HG02840 (cell line): ENCODE measurements at regions not wholly inside any gene's neighbourhood (a gene's known extent, or its start where the extent isn't known, plus 50 kb on each side); places are given as distances from the start of the nearest gene placed in this dataset.

Experiments used
- ATAC-seq: cut with Tn5 transposase; IDR thresholded peaks from one replicate; pipeline ENCODE4 v1.9.1; 2021; ENCODE audit warnings: mild to moderate bottlenecking, moderate library complexity, moderate number of reproducible peaks; ENCODE audit not compliant: unreplicated experiment, low FRiP score

DNA sequence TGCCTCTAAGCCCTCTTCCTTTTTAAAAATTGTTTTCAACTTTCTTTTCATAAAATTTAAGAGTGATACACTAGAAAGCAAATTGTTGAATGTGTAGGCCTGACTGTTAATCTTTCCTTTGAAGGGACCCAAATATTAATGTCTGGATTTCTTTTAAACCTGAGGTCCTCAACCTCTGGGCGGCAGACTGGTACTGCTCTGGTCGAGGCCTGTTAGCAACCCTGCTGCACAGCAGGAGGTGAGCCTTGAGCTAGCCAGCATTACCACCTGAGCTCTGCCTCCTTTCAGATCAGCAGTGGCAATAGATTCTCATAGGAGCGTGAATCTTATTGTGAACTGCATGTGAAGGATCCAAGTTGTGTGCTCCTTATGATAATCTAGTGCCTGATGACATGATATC lies 191.2 kb downstream of the MANEA start:
- ATAC-seq = no peak

DNA sequence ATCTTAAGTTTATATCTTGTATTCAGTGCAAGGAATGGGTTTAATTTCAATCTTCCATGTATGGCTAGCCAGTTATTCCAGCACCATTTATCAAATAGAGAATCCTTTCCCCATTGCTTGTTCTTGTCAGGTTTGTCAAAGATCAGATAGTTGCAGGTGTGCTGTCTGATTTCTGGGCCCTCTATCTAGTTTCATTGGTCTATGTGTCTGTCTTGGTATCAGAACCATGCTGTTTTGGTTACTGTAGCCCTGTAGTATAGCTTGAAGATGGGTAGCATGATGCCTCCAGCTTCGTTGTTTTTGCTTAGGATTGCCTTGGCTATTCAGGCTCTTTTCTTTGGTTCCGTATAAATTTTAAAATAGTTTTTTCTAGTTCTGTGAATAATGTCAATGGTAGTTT lies 200.0 kb downstream of the MANEA start:
- ATAC-seq = no peak

DNA sequence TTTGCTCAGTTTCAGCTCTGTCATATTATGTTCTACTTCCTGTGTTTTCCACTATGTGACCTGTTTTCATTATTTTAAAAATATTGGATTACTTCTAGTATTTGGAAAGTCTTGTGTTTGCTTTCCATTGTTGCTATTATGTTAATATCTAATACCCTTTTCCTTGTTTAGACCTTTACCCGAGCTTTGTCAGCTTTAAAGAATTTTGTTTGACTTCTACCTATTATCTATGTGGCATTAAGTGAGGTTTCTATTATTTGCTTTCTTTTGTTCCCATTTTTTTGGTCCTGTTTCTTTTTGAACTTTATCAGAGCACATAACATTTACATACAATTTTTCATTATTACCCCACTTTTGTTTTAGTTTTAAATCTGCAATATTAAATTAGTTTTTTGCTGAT lies 202.7 kb downstream of the MANEA start:
- no peak for ATAC-seq

DNA sequence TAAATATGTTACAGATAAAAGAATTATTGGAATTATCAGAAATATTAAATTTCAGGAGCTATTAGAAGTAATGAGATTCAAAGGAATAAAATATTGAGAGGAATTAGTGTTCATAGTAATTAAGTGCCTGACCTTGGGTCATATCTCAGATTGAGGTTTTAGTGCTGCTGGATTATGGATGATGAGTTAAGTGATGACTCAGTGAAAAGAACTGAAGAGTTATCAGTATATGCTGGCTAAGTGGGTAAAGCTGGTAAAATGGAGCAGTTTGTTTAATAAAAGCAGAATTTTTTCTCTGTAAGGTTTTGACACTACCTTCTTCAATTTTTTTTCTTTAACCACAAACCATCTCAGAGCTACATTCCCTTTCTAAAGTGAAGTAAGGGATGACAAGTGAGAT lies 206.7 kb downstream of the MANEA start:
- no peak for ATAC-seq

DNA sequence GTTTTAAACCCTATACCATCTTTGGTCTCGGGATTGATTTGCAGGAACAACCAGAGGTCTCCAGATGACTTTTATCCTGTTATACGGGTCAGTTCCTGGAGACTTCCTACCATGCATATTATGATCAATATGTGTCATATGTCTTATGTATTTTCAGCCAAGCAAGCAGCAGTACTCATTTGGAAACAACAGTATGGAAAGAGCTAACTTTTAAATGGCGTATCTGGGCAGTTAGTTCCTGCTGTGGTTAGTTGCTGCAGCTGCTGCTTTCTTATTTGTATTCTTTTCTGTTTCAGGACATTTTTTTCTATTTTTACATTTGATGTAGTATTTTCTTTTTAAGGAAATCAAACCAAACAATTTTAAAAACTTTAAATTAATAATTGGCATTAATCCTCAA lies 207.5 kb downstream of the MANEA start:
- no peak for ATAC-seq

DNA sequence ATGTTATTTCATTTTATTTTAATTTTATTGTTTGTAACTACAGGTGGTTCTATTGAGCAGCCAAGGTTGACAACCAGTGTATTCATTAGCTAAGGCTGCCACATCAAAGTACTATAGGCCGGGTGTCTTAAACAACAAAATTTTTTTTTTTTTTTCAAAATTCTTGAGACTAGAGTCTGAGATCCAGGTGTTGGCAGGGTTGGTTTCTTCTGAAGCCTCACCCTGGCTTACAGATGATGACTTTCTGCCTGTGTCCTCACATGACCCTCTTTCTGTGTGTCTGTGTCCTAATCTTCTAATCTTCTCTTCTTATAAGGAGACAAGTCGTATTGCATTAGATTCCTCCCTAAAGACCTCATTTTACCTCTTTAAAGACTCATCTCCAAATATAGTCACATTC lies 208.4 kb downstream of the MANEA start:
- ATAC-seq = no peak

DNA sequence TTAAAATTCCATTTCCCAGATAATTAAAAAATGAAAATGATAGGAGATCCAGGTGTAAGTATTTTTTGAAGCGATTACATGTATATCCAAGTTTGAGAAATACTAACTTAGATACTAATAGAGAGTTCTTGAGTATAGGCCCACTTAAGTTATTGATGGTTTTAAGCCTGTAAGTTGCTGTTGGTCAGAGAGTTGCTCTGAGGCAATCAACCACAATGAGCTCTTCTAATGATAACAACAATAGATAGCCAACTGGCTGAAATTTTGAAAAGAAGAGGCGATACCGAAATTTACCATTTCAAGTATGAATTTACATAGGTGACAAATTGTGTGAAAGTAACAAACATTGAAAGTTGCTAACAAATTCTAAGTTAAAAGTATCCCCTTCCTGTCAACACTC lies 209.5 kb downstream of the MANEA start:
- no peak for ATAC-seq

DNA sequence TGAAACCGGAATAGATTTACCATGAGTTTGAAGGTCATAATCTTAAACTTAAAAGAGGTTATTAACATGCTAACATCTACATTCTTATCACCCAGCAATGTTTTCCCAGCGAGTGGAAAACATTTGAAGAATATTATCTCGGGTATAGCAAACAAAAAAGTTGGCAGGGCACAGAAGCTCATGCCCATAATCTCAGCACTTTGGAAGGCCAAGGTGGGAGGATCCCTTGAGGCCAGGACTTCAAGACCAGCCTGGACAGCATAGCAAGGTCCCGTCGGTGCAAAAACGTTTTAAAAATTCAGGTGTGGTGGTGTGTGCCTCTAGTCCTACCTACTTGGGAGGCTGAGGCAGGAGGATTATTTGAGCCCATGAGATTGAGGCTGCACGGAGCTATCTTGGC lies 213.5 kb downstream of the MANEA start:
- no peak for ATAC-seq

DNA sequence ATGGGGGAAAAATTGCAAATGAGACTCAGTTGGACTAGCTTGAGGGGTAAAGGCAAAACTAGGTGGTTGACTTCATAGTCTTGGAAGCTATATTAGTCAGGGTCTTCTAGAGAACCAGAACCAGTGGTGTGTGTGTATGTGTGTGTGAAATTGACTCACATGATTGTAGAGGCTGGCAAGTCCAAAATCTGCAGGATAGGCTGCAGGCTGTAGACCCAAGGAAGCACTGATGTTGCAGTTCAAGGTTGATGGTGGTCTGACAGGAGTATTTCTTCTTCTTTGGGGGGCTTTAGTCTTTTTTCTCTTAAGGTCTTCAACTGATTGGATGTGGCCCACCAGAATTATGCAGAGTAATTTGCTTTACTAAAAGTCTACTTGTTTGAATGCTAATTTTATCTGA lies 217.4 kb downstream of the MANEA start:
- ATAC-seq = no peak

DNA sequence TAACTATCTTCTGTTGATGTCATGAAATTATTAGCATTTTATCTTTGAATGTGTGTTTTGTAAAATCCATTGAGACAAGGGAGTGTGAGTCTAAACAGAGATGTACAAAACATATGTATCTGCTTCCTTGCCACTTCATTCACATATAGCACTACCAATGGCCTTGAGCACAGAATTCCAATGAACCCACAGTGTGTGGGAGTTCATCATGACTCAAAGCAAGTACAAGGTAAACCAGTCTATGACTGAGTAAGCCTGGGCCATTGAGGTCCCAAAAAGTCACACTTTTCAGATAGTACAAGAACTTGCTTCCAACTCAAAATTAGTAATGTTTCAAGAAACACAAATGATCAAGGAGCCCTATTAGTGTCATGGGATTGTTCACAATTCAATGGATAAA lies 218.6 kb downstream of the MANEA start:
- no peak for ATAC-seq

DNA sequence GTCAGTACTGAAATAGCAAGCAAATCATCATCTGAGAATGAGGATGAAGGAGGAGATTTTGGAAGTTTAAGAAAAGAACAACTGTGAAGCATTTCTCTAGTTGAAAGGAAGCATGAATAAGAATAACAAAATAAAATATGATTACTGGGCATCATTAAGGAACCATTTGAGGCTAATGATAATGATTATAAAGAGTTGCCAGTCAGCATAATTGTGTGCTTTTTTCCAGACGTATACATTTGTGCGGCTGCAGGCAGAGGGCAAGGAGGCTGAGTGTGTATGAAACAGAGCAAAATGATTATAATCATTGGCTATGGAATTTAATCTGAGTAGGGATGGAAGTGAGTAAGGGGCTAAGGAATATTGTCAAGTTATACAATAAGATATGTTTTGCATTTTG lies 218.7 kb upstream of the FUT9 start:
- no peak for ATAC-seq

DNA sequence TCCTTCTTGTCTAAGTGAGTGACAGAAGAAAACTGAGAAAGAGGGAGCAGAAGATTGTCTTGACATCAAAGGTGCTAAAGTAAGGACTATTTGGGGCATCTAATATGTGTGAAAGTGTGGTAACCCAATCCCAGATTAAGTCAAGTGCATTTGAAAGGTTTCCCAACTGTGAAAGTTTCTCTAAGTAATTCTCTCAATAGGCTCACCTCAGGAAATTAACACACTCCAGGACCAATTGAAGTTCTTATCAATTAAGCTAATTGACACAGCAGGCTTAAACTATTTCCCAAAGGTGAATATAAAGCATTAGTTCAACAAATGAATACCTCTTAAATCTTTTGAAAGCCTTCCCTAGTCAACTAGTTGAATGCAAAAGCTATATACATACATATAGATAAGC lies 212.8 kb upstream of the FUT9 start:
- no peak for ATAC-seq

DNA sequence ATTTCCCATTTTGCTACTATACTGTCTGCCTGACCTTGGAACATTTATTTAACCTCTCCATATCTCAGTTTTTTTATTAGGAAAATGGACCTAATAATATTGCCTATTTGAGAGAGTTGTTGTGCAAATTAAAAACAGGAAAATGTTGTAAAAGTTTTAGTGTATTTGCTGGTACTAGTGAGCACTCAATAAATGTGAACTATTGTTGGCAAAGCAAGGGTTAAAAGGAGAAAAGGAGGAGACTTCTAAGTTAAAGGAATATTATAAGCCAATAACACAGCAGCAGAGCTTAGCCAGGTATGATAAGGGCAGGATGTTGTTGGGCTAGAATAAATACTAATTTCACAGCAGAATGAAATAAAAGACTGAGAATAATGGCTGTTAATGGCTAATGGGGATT lies 211.9 kb upstream of the FUT9 start:
- no peak for ATAC-seq

DNA sequence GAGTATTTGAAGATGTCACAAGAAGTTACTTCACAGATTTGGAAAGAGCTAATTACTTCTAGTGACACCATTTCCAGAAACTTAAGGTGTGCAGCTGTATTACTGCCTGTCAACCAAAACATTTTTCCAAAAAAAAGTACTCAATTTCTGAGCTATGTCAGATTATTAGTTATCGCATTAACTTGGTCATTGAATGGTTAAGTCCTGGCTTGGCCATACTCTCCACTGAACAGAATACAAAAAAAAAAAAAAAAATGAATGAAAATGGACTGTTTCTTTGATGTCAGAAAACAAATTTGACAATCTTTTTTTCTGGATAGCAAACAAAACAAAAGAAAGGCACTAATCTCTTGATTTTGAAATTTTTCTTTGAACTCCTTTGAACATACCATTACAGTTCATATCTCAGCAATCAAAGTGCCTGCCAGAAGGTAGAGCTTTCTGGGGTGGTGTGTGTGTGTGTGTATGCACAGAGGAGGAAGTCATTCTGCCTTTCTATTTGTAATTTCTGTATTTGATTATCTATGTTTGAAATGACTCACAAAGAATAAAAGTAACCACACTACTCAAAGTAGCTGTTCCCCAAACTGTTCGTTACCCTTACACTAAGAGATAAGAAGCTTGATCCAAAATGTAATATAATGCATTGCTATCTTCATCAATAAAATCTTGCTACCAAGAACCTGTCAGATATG lies 210.8 kb upstream of the FUT9 start:
- peak; percentile 46 for ATAC-seq

DNA sequence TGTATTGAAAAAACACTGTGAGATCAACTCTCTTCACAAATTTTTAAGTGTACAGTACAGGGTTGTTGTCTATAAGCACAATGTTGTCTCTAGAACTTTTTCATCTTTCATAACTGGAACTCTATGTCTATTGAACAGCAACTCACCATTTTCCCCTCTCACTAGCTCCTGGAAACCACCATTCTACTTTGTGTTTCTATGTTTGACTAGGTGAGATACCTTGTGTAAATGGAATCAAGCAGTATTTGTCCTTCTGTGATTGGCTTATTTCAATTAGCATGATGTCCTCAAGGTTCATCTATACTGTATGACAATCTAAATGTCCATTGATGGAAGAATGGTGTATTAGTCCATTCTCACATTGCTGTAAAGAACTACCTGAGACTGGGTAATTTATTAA lies 210.1 kb upstream of the FUT9 start:
- no peak for ATAC-seq

DNA sequence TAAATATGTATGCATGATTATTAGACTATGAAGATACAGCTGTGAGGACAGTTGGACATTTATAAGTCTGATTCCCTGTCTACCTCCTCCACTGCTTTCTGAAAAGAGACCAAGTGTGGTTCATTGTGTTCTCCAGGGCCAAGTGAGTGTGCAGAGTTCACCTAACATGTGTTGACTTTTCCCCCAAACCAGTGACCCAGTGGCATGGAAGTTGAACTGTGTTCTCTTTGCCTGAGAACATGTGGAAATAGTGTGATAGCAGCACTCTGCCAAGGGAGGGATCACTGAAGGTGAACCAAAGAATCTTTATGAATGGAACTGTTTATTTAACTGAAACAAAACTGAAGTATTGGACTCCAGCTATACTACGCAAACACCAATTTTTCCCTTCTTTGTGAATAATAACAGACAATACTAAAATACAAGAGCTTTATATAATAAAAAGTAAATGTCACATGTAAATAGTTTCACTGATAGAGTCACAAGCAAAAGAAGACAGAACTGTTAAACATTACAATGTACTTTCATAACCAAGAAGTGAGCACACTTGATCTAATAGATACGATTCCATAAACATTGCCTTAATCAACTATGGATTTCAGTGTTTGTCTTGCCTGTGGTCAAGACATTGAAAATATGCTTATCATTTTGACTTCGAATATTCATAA lies 200.3 kb upstream of the FUT9 start:
- no peak for ATAC-seq

DNA sequence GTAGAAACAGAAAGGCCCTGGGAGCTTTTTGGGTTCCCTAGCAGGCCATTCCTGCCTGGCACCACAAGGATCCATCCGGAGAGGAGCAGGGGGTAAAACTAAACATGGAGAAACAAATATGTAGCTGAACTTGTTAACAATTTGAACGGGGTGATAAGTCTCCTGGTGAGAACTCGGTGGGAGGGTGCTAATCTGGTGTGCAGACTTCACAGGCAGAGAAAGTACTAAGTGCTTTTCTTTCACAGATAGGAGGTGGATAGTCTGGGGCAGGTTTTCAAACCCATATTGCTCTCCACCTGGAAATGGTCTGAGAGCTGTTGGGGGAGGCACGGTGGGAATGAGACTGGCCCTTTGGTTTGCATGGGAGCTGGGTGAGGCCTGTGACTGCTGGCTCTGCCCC lies 196.3 kb upstream of the FUT9 start:
- no peak for ATAC-seq

DNA sequence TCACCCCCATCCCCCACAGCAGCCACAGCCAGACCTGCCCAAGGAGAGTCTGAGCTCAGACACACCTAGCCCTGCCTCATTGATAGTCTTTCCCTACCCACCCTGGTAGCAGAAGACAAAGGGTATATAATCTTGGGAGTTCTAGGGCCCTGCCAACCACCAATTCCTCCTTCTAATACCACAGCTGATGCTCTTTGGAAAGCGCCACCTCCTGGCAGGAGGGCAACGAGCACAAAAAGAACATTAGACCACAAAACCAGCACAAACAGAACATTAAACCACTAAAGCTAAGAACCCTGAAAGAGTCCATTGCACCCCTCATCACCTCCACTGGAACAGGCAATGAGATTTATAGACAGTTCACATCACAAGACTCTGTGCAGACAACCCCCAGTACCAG lies 195.8 kb upstream of the FUT9 start:
- no peak for ATAC-seq

DNA sequence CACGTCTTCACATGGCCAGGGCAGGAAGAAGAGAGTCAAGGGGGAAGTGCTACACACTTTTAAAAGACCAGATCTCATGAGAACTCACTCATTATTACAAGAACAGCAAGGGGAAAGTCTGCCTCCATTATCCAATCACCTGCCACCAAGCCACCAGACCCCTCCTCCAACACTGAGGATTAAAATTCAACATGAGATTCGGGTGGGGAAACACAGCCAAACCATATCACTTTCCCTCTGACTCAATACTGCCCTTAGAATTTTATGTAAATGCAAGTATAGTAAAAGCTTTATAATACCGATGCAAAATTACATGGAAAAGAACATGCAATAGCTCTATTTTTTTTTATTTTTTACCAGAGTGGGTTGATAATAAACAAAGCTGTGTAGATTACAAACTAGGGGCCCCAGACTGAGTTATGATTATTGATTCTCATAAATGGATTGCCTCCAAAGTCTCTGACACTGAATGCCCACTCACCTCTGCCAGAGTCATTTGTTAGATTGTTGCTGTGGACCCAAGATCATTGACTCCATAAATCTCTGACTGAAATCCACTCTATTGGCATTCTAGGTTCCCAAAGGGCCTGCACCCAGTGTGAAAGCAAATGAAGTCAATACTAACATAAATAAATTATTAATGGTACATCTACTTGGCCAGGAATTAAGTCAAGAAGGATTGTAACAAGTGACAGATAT lies 184.8 kb upstream of the FUT9 start:
- no peak for ATAC-seq

DNA sequence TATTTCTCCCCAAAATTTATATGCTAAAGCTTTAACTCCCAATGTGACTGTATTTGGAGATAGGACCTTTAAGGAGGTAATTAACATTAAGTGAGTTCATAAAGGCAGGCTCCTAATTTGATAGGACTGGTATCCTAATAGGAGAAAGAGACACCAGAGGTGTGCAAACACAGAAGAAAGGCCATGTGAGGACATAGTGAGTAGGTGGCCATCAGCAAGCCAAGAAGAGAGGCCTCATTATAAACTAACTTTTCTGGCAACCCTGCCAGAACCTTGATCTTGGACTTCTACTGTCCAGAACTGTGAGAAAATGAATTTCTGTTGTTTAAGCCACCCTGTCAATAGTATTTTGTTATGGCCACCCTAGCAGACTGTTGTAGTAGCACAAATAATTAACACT lies 177.9 kb upstream of the FUT9 start:
- no peak for ATAC-seq

DNA sequence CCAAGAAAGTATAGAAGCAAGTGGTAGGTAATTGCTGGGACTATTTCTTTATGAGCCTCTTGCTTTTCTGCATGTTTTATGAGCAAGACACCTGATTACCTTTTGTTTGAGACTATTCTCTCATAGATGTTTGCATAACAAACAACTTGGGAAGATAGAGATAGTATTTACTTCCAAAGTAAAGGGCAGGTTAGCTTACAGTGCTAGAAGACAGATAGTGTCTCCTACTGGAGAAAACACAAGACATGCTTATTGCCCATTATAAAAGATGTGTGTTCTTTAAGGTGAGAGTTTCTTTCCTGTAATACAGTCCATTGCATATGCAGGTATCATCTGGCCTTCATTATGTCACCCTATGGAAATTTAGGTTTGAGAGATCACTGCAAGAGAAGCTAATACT lies 174.2 kb upstream of the FUT9 start:
- no peak for ATAC-seq

DNA sequence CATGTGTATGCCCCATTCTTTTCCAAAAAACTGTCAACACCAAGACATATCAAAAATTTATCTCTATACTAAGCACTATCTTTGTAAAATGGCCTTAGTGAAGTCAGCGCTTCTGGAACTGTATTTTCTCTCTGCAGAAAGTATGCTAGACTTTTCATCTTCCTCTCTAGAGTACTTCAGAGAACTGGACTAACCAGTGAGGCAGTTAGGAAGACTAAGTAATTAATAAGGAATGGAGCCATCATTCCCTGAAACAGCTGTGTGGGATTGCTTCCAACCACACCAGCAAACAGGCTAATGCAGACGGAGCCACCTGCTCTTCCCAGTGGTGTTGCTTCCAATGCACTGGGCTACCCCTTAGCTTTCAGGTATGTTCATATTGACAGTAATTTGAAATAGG lies 169.1 kb upstream of the FUT9 start:
- ATAC-seq = no peak
